Liver (tissue), 8 donors: ENCODE measurements at regions not wholly inside any gene's neighbourhood (a gene's known extent, or its start where the extent isn't known, plus 50 kb on each side); places are given as distances from the start of the nearest gene placed in this dataset.

Experiments used
- DNase-seq: peaks from one replicate; pipeline ENCODE4 v3.0.0-alpha.2; 2017; ENCODE audit warnings: low spot score
- H3K27ac ChIP-seq, 2 donors: one replicate each; pipeline ENCODE4 v1.7.0; 2013; ENCODE audit warnings: inconsistent platforms in 2 of 2, low read length in 2 of 2, control low read depth in 1 of 2, low read depth in 1 of 2, mild to moderate bottlenecking in 1 of 2
- H3K27me3 ChIP-seq, 4 donors: one replicate each; pipeline versions ENCODE4 v1.6.1 to v1.7.0; 2013; ENCODE audit warnings: low read length in 3 of 4, inconsistent platforms in 1 of 4, mild to moderate bottlenecking in 1 of 4, moderate library complexity in 1 of 4; ENCODE audit not compliant: control insufficient read depth in 4 of 4, insufficient read depth in 4 of 4
- H3K36me3 ChIP-seq, 4 donors: one replicate each; pipeline versions ENCODE4 v1.6.1 to v1.7.0; 2013; ENCODE audit warnings: low read length in 3 of 4, mild to moderate bottlenecking in 3 of 4, low read depth in 1 of 4, moderate library complexity in 1 of 4; ENCODE audit not compliant: control insufficient read depth in 4 of 4, insufficient read depth in 3 of 4
- H3K4me1 ChIP-seq, 4 donors: one replicate each; pipeline versions ENCODE4 v1.6.1 to v1.7.0; 2013; ENCODE audit warnings: low read length in 3 of 4, mild to moderate bottlenecking in 3 of 4, moderate library complexity in 1 of 4; ENCODE audit not compliant: control insufficient read depth in 4 of 4, insufficient read depth in 4 of 4
- H3K4me3 ChIP-seq, 3 donors: one replicate each; pipeline versions ENCODE4 v1.6.1 to v1.7.0; 2013; ENCODE audit warnings: low read length in 3 of 3, control low read depth in 1 of 3, low read depth in 1 of 3, mild to moderate bottlenecking in 1 of 3
- H3K9ac ChIP-seq, 2 donors: one replicate each; pipeline ENCODE4 v1.7.0; 2013; ENCODE audit warnings: low read length in 2 of 2, mild to moderate bottlenecking in 2 of 2, moderate library complexity in 2 of 2, control low read depth in 1 of 2, low read depth in 1 of 2
- H3K9me3 ChIP-seq, 4 donors: one replicate each; pipeline versions ENCODE4 v1.6.1 to v1.7.0; 2013; ENCODE audit warnings: low read length in 3 of 4; ENCODE audit not compliant: control insufficient read depth in 4 of 4
- EGR1 ChIP-seq, 2 donors: IDR thresholded peaks; 2 replicates each; pipeline ENCODE4 v1.6.1; 2016 to 2018; ENCODE audit warnings: antibody characterized with exemption in 2 of 2, low read depth in 2 of 2
- FOXA1 ChIP-seq: IDR thresholded peaks from 2 replicates; pipeline ENCODE4 v1.6.1; 2016; ENCODE audit warnings: antibody characterized with exemption
- FOXA2 ChIP-seq: IDR thresholded peaks from 2 replicates; pipeline ENCODE4 v1.6.1; 2016; ENCODE audit warnings: antibody characterized with exemption
- GABPA ChIP-seq, 2 donors: IDR thresholded peaks in 1 of 2; conservative IDR thresholded peaks in 1 of 2; 2 replicates each; pipeline ENCODE4 v1.6.1; 2016; ENCODE audit warnings: antibody characterized with exemption in 2 of 2, mild to moderate bottlenecking in 1 of 2, moderate library complexity in 1 of 2
- HNF4A ChIP-seq, 2 donors: conservative IDR thresholded peaks; 2 replicates each; pipeline ENCODE4 v1.6.1; 2016; ENCODE audit warnings: antibody characterized with exemption in 2 of 2, mild to moderate bottlenecking in 2 of 2
- HNF4G ChIP-seq: IDR thresholded peaks from 2 replicates; pipeline ENCODE4 v1.6.1; 2016; ENCODE audit warnings: antibody characterized with exemption
- JUND ChIP-seq, 2 donors: IDR thresholded peaks; 2 replicates each; pipeline ENCODE4 v1.6.1; 2016; ENCODE audit warnings: antibody characterized with exemption in 2 of 2
- MAX ChIP-seq: IDR thresholded peaks from 2 replicates; pipeline ENCODE4 v1.6.1; 2016; ENCODE audit warnings: antibody characterized with exemption
- NR2F2 ChIP-seq: IDR thresholded peaks from 2 replicates; pipeline ENCODE4 v1.6.1; 2016; ENCODE audit warnings: antibody characterized with exemption
- RAD21 ChIP-seq, 2 donors: IDR thresholded peaks; 2 replicates each; pipeline ENCODE4 v1.6.1; 2016; ENCODE audit warnings: antibody characterized with exemption in 2 of 2, mild to moderate bottlenecking in 2 of 2
- REST ChIP-seq: IDR thresholded peaks from 2 replicates; pipeline ENCODE4 v1.6.1; 2016; ENCODE audit warnings: antibody characterized with exemption, mild to moderate bottlenecking
- RXRA ChIP-seq, 2 donors: IDR thresholded peaks; 2 replicates each; pipeline ENCODE4 v1.6.1; 2017 to 2018; ENCODE audit warnings: antibody characterized with exemption in 2 of 2, mild to moderate bottlenecking in 1 of 2
- SP1 ChIP-seq: IDR thresholded peaks from 2 replicates; pipeline ENCODE4 v1.6.1; 2018; ENCODE audit warnings: antibody characterized with exemption, mild to moderate bottlenecking
- TAF1 ChIP-seq: conservative IDR thresholded peaks from 2 replicates; pipeline ENCODE4 v1.6.1; 2016; ENCODE audit warnings: antibody characterized with exemption, mild to moderate bottlenecking
- YY1 ChIP-seq: IDR thresholded peaks from 2 replicates; pipeline ENCODE4 v1.6.1; 2016; ENCODE audit warnings: antibody characterized with exemption, mild to moderate bottlenecking
- WGBS: extraction: QIAGEN DNeasy Blood & Tissue Kit; methylation state at CpG from one replicate; pipeline ENCODE4 v1.1.7; 2013; 5-methylcytosine and 5-hydroxymethylcytosine counted together
- TF ChIP-seq, protein P1 (sequence below): fragments of 150-350 bp; IDR thresholded peaks from 2 replicates; pipeline ENCODE4 v1.5.1; 2017; ENCODE audit warnings: improper control_type of control experiment, low read depth, low read length; ENCODE audit not compliant: missing input control
- TF ChIP-seq, protein P2 (sequence below): IDR thresholded peaks from 2 replicates; pipeline ENCODE4 v1.6.1; 2016; ENCODE audit warnings: antibody characterized with exemption
- TF ChIP-seq, protein P3 (sequence below): IDR thresholded peaks from 2 replicates; pipeline ENCODE4 v1.6.1; 2016; ENCODE audit warnings: antibody characterized with exemption
- donor health status: healthy.
- donor health status: healthy.
- donor health status: healthy.
- donor health status: healthy.
- donor health status: healthy.

DNA sequence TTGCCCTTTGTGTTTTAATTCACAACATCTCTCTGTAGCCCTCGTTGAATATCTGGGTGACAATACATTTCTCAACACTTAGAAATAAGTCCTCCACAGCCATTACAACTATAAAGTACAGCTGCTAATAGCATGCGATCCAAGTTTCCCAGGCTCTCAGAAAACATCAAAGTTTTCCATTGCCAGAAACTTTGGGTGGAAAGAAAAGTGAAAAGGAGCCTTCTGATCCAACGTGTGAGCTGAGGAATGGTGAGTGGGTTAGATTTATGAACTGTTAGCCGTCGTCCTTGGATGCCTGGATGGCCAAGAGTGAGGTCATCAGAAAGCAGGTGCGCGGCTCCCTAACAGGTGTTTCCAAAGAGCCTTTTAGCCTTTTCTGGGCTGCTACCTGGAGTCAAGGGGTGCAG is 258.0 kb downstream of the PMP22 start:
- WGBS: 80% methylated on average over 7 of the region's 7 CpGs
- TF ChIP-seq, protein P1, sequence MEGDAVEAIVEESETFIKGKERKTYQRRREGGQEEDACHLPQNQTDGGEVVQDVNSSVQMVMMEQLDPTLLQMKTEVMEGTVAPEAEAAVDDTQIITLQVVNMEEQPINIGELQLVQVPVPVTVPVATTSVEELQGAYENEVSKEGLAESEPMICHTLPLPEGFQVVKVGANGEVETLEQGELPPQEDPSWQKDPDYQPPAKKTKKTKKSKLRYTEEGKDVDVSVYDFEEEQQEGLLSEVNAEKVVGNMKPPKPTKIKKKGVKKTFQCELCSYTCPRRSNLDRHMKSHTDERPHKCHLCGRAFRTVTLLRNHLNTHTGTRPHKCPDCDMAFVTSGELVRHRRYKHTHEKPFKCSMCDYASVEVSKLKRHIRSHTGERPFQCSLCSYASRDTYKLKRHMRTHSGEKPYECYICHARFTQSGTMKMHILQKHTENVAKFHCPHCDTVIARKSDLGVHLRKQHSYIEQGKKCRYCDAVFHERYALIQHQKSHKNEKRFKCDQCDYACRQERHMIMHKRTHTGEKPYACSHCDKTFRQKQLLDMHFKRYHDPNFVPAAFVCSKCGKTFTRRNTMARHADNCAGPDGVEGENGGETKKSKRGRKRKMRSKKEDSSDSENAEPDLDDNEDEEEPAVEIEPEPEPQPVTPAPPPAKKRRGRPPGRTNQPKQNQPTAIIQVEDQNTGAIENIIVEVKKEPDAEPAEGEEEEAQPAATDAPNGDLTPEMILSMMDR: no peak
- no peak for TF ChIP-seq REST
- no peak for TF ChIP-seq HNF4G
- TF ChIP-seq RXRA (IDR thresholded peaks at IDR 0.05): no peak
- TF ChIP-seq EGR1 (IDR thresholded peaks at IDR 0.05; ENCODE audit: low read depth in 2 of 2): no peak
- no peak for TF ChIP-seq HNF4A (conservative IDR thresholded peaks at IDR 0.05)
- TF ChIP-seq RAD21 (IDR thresholded peaks at IDR 0.05): no peak
- TF ChIP-seq, protein P2, sequence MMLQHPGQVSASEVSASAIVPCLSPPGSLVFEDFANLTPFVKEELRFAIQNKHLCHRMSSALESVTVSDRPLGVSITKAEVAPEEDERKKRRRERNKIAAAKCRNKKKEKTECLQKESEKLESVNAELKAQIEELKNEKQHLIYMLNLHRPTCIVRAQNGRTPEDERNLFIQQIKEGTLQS: no peak
- TF ChIP-seq NR2F2: no peak
- no peak for TF ChIP-seq JUND (IDR thresholded peaks at IDR 0.05)
- TF ChIP-seq, protein P3, sequence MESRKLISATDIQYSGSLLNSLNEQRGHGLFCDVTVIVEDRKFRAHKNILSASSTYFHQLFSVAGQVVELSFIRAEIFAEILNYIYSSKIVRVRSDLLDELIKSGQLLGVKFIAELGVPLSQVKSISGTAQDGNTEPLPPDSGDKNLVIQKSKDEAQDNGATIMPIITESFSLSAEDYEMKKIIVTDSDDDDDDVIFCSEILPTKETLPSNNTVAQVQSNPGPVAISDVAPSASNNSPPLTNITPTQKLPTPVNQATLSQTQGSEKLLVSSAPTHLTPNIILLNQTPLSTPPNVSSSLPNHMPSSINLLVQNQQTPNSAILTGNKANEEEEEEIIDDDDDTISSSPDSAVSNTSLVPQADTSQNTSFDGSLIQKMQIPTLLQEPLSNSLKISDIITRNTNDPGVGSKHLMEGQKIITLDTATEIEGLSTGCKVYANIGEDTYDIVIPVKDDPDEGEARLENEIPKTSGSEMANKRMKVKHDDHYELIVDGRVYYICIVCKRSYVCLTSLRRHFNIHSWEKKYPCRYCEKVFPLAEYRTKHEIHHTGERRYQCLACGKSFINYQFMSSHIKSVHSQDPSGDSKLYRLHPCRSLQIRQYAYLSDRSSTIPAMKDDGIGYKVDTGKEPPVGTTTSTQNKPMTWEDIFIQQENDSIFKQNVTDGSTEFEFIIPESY: no peak
- no peak for TF ChIP-seq GABPA (IDR thresholded peaks at IDR 0.05 in 1 of 2, conservative IDR thresholded peaks at IDR 0.05 in 1 of 2)
- no peak for TF ChIP-seq FOXA2
- no peak for TF ChIP-seq MAX
- TF ChIP-seq SP1: no peak
- no peak for TF ChIP-seq YY1
- no peak for TF ChIP-seq TAF1
- no peak for TF ChIP-seq FOXA1
- Histone ChIP-seq H3K4me1 (no peaks in the 10 kb centered on the region), H3K4me3 (no peak overlapping the region), H3K27me3 (no peaks in the 10 kb centered on the region), H3K27ac (no peak overlapping the region), H3K9ac (no peak overlapping the region), H3K9me3 (no peaks in the 10 kb centered on the region), H3K36me3 (no peaks in the 10 kb centered on the region)
- no peak for DNase-seq
